ENCODE measurements at regions not wholly inside any gene's neighbourhood (a gene's known extent, or its start where the extent isn't known, plus 50 kb on each side); places are given as distances from the start of the nearest gene placed in this dataset.

GRCh38 chrX:82092307-82092706 lies 890.4 kb downstream of the SH3BGRL start:
- no peak for TF ChIP-seq CTCF (IDR thresholded peaks at IDR 0.05)
- TF ChIP-seq POLR2A (IDR thresholded peaks at IDR 0.05) = no peak
- no peak for TF ChIP-seq POLR2AphosphoS5 (IDR thresholded peaks at IDR 0.05)

All from transverse colon (tissue), 4 donors.